HG03558 (cell line): ENCODE measurements at regions not wholly inside any gene's neighbourhood (a gene's known extent, or its start where the extent isn't known, plus 50 kb on each side); places are given as distances from the start of the nearest gene placed in this dataset.

ENCODE experiments used
- ATAC-seq: cut with Tn5 transposase; IDR thresholded peaks from one replicate; pipeline ENCODE4 v1.9.1; 2021; ENCODE audit warnings: moderate number of reproducible peaks; ENCODE audit not compliant: unreplicated experiment; ENCODE audit errors: extremely low read depth

GRCh38 chr3:5304188-5304587, 116.7 kb downstream of the EDEM1 start:
- no peak for ATAC-seq

GRCh38 chr3:5304789-5305683, 117.5 kb downstream of the EDEM1 start:
- ATAC-seq = no peak

GRCh38 chr3:5305684-5305989, 118.1 kb downstream of the EDEM1 start:
- no peak for ATAC-seq

- ATAC-seq = no peak
Observed at GRCh38 chr3:5309171-5309570, 121.7 kb downstream of the EDEM1 start.

GRCh38 chr3:5309602-5310001, 122.1 kb downstream of the EDEM1 start:
- no peak for ATAC-seq

- ATAC-seq = no peak
Observed at GRCh38 chr3:5310509-5310908, 123.0 kb downstream of the EDEM1 start.

- ATAC-seq = no peak
Observed at GRCh38 chr3:5312290-5312689, 124.8 kb downstream of the EDEM1 start.

GRCh38 chr3:5314897-5315296, 127.4 kb downstream of the EDEM1 start:
- no peak for ATAC-seq

GRCh38 chr3:5317557-5317956, 130.1 kb downstream of the EDEM1 start:
- no peak for ATAC-seq

GRCh38 chr3:5319454-5319853, 131.9 kb downstream of the EDEM1 start:
- ATAC-seq = no peak

GRCh38 chr3:5321666-5322340, 134.3 kb downstream of the EDEM1 start:
- no peak for ATAC-seq

- no peak for ATAC-seq
Observed at GRCh38 chr3:5324780-5325179, 137.3 kb downstream of the EDEM1 start.

- ATAC-seq = no peak
Observed at GRCh38 chr3:5330152-5330810, 142.8 kb downstream of the EDEM1 start.

GRCh38 chr3:5331567-5332269, 144.2 kb downstream of the EDEM1 start:
- no peak for ATAC-seq

GRCh38 chr3:5332270-5332956, 144.9 kb downstream of the EDEM1 start:
- no peak for ATAC-seq

- no peak for ATAC-seq
Observed at GRCh38 chr3:5339967-5340535, 152.5 kb downstream of the EDEM1 start.

- no peak for ATAC-seq
Observed at GRCh38 chr3:5341610-5342009, 154.1 kb downstream of the EDEM1 start.

GRCh38 chr3:5343459-5343858, 156.0 kb downstream of the EDEM1 start:
- ATAC-seq = no peak

- ATAC-seq = no peak
Observed at GRCh38 chr3:5344707-5345106, 157.2 kb downstream of the EDEM1 start.

- ATAC-seq = no peak
Observed at GRCh38 chr3:5347486-5347885, 160.0 kb downstream of the EDEM1 start.
